OCI-LY7 (cell line): ENCODE measurements at regions not wholly inside any gene's neighbourhood (a gene's known extent, or its start where the extent isn't known, plus 50 kb on each side); places are given as distances from the start of the nearest gene placed in this dataset.

Source experiments
- BruUV-seq: library from RNA; stranded (reverse); fragments of 400-500 nt; replicated peaks from 2 replicates; lab custom pipeline; 2021; lab: Mats Ljungman, UMichigan
- CTCF ChIA-PET: fragments of 300-600 bp; sonication (Branson Sonifier 250); formaldehyde crosslinking; loops from one replicate; lab custom pipeline; 2022; ENCODE audit warnings: antibody characterized with exemption; ENCODE audit not compliant: unreplicated experiment; lab: Charles Lee
- POLR2A ChIA-PET: fragments of 300-600 bp; sonication (Branson Sonifier 250); formaldehyde crosslinking; loops from one replicate; lab custom pipeline; 2022; ENCODE audit warnings: antibody characterized with exemption; lab: Charles Lee
- DNase-seq: peaks from one replicate; pipeline ENCODE4 v3.0.0-alpha.2; 2015; ENCODE audit warnings: low spot score
- H2AFZ ChIP-seq: fragments of 200-600 bp; sonication (generic), shearing (Covaris generic); 2 replicates; pipeline ENCODE4 v1.6.1; 2014; ENCODE audit warnings: mild to moderate bottlenecking, antibody characterized with exemption, low read length, moderate library complexity
- H3K27ac ChIP-seq: fragments of 200-600 bp; sonication (generic); 2 replicates; pipeline ENCODE4 v1.5.1; 2014; ENCODE audit warnings: mixed run types, low read depth, mild to moderate bottlenecking, moderate library complexity, low read length, inconsistent platforms; ENCODE audit not compliant: poor library complexity, severe bottlenecking
- H3K36me3 ChIP-seq: fragments of 200-600 bp; sonication (generic); 2 replicates; pipeline ENCODE4 v1.6.1; 2014; ENCODE audit warnings: mild to moderate bottlenecking, antibody characterized with exemption, low read length, moderate library complexity, mixed read lengths; ENCODE audit not compliant: insufficient read depth
- H3K4me1 ChIP-seq: fragments of 200-600 bp; sonication (generic); 2 replicates; pipeline ENCODE4 v1.5.1; 2014; ENCODE audit warnings: mild to moderate bottlenecking, low read length; ENCODE audit not compliant: insufficient read depth, poor library complexity, severe bottlenecking
- H3K4me2 ChIP-seq: fragments of 200-600 bp; sonication (generic); 2 replicates; pipeline ENCODE4 v1.6.1; 2014; ENCODE audit warnings: mild to moderate bottlenecking, low read length
- H3K4me3 ChIP-seq: fragments of 200-600 bp; sonication (generic); 2 replicates; pipeline ENCODE4 v1.5.1; 2014; ENCODE audit warnings: mild to moderate bottlenecking, low read depth, low read length; ENCODE audit not compliant: poor library complexity, severe bottlenecking
- H3K79me2 ChIP-seq: fragments of 200-600 bp; sonication (generic); 2 replicates; pipeline ENCODE4 v1.6.1; 2016; ENCODE audit warnings: low read depth, mild to moderate bottlenecking, low read length, moderate library complexity, mixed read lengths; ENCODE audit not compliant: insufficient read depth
- H3K9me2 ChIP-seq: fragments of 200-600 bp; sonication (generic); 2 replicates; pipeline ENCODE4 v1.6.1; 2016; ENCODE audit warnings: mild to moderate bottlenecking, low read length, mixed read lengths; ENCODE audit not compliant: insufficient read depth
- H3K9me3 ChIP-seq: fragments of 200-600 bp; sonication (generic); 2 replicates; pipeline ENCODE4 v1.6.1; 2014; ENCODE audit warnings: mild to moderate bottlenecking, mixed run types, low read length, mixed read lengths
- H4K20me1 ChIP-seq: fragments of 200-600 bp; sonication (generic); 2 replicates; pipeline ENCODE4 v1.6.1; 2014; ENCODE audit warnings: mild to moderate bottlenecking, antibody characterized with exemption, low read length, moderate library complexity, mixed read lengths; ENCODE audit not compliant: insufficient read depth
- CTCF ChIP-seq: fragments of 200-600 bp; sonication (generic); conservative IDR thresholded peaks from 2 replicates; pipeline ENCODE4 v1.5.1; 2014; ENCODE audit warnings: mild to moderate bottlenecking, antibody characterized with exemption, low read length, moderate library complexity, mixed read lengths
- EZH2phosphoT487 ChIP-seq: fragments of 200-600 bp; sonication (generic); IDR thresholded peaks from 2 replicates; pipeline ENCODE4 v1.6.1; 2018; ENCODE audit warnings: low read depth, borderline replicate concordance, mild to moderate bottlenecking, mixed run types, antibody characterized with exemption, low read length, moderate library complexity, mixed read lengths
- intact Hi-C: fragments of 100-400 bp; cut with micrococcal nuclease; formaldehyde crosslinking; loops from one replicate; pipeline ENCODE4 v1.10.0; 2022; ENCODE audit not compliant: unreplicated experiment

DNA sequence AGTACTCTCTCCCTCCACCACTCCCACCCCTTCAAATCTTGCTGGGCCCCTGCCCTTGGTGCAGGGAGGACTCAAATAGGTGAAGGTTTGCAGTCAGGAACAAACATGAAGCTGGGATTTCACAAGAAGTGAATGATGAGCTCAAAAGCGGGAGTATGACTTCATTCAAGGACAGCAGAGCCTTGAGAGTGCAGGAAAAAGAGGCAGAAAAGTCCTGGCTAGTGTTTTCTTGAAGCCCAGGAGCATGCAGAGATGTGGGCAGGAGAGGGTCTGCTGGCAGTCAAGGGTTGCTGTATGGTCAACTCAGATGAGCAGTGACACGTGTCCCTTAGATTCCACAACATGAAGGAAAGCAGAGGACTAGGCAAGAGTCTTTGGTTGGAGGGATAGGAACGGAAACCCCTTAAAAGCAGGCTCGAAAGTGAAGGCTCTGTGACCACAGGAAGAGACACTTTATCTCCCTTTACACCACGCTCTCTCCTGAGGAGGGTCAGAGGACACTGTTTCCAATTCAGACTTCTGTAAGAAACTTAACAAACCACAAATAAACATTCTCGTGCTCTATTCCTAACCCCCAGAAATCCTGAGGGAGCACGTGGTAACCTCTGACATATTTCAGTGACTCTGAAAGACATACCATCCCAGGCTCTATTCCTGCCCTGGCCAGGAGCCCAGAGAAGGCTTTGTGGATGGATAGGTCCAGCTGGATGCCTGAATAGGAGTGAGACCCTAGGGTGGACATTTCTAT is 168.0 kb upstream of the NDN start:
- Histone ChIP-seq H3K9me2 (no peaks in the 10 kb centered on the region), H3K9me3 (no peaks in the 10 kb centered on the region), H2AFZ (no peak overlapping the region), H3K4me3 (no peak overlapping the region), H3K4me2 (no peak overlapping the region), H3K4me1 (no peaks in the 10 kb centered on the region), H3K36me3 (no peaks in the 10 kb centered on the region), H3K79me2 (no peaks in the 10 kb centered on the region), H4K20me1 (no peaks in the 10 kb centered on the region), H3K27ac (no peak overlapping the region)
- DNase-seq = no peak
- CTCF ChIA-PET = no interaction called here
- TF ChIP-seq EZH2phosphoT487 (no peak), CTCF (no peak)
- POLR2A ChIA-PET = no interaction called here
- BruUV-seq = no TSS peak
- intact Hi-C loops = loop anchor here (5.0 kb wide), 1 partner anchor 208 kb away; the partner anchor contains the start of gene MAGEL2

DNA sequence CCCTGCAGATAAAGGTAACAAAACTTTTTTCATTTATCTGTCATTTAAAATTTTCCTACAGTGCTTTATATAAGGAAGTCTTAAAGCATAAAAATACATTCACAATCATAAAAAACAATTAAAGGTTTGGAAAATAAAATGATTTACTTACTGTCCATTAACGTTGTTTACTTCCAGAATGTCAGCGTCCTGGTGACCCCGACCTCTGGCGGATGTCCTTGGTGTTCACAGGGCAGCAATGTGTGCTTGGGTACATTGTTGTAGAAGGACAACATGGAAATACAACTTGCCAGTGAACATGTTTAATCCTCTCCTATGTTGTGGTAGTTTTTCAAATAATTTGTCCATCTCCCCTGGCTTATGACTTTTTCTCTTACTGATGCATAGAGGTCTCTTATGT is 168.8 kb upstream of the NDN start:
- Histone ChIP-seq H3K36me3 (no peaks in the 10 kb centered on the region), H4K20me1 (no peaks in the 10 kb centered on the region), H3K9me2 (no peaks in the 10 kb centered on the region), H2AFZ (no peak overlapping the region), H3K79me2 (no peaks in the 10 kb centered on the region), H3K27ac (no peak overlapping the region), H3K4me2 (no peak overlapping the region), H3K9me3 (no peaks in the 10 kb centered on the region), H3K4me3 (no peak overlapping the region), H3K4me1 (no peaks in the 10 kb centered on the region)
- BruUV-seq = no TSS peak
- TF ChIP-seq CTCF (no peak), EZH2phosphoT487 (no peak)
- CTCF ChIA-PET = no interaction called here
- POLR2A ChIA-PET = no interaction called here
- intact Hi-C loops = loop anchor here (5.0 kb wide), 1 partner anchor 209 kb away; the partner anchor contains the start of gene MAGEL2
- DNase-seq = no peak

DNA sequence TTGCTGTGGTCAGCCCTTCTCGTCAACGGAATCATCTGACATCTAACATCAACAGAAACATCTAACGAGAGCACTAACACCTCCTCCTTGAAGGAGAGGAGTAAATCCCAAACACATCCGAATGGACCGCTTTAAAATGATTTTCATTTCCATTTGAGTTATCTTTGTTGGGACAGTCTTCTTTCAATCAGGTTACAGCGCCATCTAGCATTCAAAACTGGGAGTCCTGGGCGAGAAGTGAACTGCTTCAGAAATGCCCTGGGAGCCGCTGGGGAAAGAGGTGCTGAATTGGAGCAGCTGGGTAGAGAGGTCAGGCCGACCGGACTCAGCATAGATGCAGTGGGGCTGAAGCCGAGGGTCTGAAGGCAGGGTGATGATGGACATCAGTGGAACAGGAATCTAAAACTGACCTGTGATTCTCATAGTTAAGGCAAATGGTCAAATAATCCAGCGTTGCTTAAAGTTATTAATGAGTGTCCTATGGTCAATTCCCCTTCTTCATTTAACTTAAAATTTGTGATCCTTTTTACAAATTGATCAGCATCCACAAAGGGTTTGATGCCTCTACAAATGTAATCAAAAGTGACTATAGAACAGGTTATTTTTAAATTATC is 170.0 kb upstream of the NDN start:
- no TSS peak for BruUV-seq
- H3K9me2 ChIP-seq = no peaks in the 10 kb centered on the region
- no peak overlapping the region for H2AFZ ChIP-seq
- H3K4me2 ChIP-seq = no peak overlapping the region
- DNase-seq = no peak
- TF ChIP-seq EZH2phosphoT487 = no peak
- peak; percentile 67 for TF ChIP-seq CTCF
- H4K20me1 ChIP-seq = no peaks in the 10 kb centered on the region
- intact Hi-C loops = loop anchor here (5.0 kb wide), 1 partner anchor 210 kb away; the partner anchor contains the start of gene MAGEL2
- ChIA-PET POLR2A (no interaction called here), CTCF (no interaction called here)
- H3K79me2 ChIP-seq = no peaks in the 10 kb centered on the region
- no peaks in the 10 kb centered on the region for H3K36me3 ChIP-seq
- no peaks in the 10 kb centered on the region for H3K9me3 ChIP-seq
- no peak overlapping the region for H3K4me3 ChIP-seq
- no peak overlapping the region for H3K27ac ChIP-seq
- H3K4me1 ChIP-seq = no peaks in the 10 kb centered on the region
